AG10803 (cell line): ENCODE measurements at regions not wholly inside any gene's neighbourhood (a gene's known extent, or its start where the extent isn't known, plus 50 kb on each side); places are given as distances from the start of the nearest gene placed in this dataset.
A peak's percentile ranks its signal among the peaks of the same experiment; 100 is the strongest.

Source experiments
- DNase-seq: peaks from one replicate; pipeline ENCODE4 v3.0.0; 2010; ENCODE audit warnings: low read depth
- H3K4me3 ChIP-seq: 2 replicates; pipeline ENCODE4 v1.5.1; 2011; ENCODE audit warnings: mild to moderate bottlenecking, low read length, control low read depth
- CTCF ChIP-seq: conservative IDR thresholded peaks from 2 replicates; pipeline ENCODE4 v1.5.1; 2011; ENCODE audit warnings: mild to moderate bottlenecking, low read length, control low read depth, inconsistent platforms

GRCh38 chr15:57885435-57885834, 178.9 kb downstream of the POLR2M start:
- TF ChIP-seq CTCF, result no peak
- DNase-seq, result no peak
- no peak overlapping the region for H3K4me3 ChIP-seq

GRCh38 chr15:57887825-57888224, 177.7 kb downstream of the ALDH1A2 start:
- no peak for TF ChIP-seq CTCF
- H3K4me3 ChIP-seq, result no peak overlapping the region
- DNase-seq, result no peak

GRCh38 chr15:57890351-57890750, 175.2 kb downstream of the ALDH1A2 start:
- TF ChIP-seq CTCF, result no peak
- DNase-seq, result peak; percentile 34
- H3K4me3 ChIP-seq, result no peak overlapping the region

- no peak for TF ChIP-seq CTCF
- DNase-seq, result no peak
- H3K4me3 ChIP-seq, result no peak overlapping the region
Measured at GRCh38 chr15:57890878-57891277, 174.6 kb downstream of the ALDH1A2 start.

GRCh38 chr15:57892181-57892580, 173.3 kb downstream of the ALDH1A2 start:
- no peak overlapping the region for H3K4me3 ChIP-seq
- no peak for TF ChIP-seq CTCF
- DNase-seq, result no peak

- H3K4me3 ChIP-seq, result no peak overlapping the region
- no peak for TF ChIP-seq CTCF
- no peak for DNase-seq
Measured at GRCh38 chr15:57893040-57893439, 172.5 kb downstream of the ALDH1A2 start.

GRCh38 chr15:57895291-57895690, 170.2 kb downstream of the ALDH1A2 start:
- no peak overlapping the region for H3K4me3 ChIP-seq
- TF ChIP-seq CTCF, result no peak
- no peak for DNase-seq
